ENCODE measurements at regions not wholly inside any gene's neighbourhood (a gene's known extent, or its start where the extent isn't known, plus 50 kb on each side); places are given as distances from the start of the nearest gene placed in this dataset.

DNA sequence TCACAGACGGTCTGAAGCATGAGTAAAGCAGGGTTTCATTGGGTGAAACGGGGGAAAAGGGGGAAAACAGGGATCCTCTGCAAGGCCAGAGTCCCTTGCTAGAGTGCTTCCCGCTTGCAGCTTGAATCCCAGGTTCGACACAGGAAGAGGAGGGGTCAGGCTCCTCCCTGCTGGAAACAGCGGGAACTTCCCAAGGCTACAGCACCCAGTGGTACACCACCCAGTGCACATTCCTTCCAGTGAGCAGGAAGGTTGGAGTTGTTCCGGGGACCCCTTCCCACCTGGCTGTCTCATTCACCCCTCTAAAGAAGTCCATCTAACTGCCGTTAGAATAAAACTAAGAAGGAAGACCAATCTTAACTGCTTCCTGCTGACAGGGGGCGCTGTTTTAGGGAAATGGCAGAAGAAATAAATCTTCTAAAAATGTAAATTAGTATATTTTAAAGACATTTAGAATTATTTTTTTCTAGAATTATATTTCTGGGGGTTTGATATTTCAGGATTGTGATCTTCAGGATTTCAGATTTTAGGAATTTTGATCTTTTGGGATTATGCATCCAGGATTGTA lies 230.9 kb downstream of the RBM43 start:
- CTCF ChIA-PET, result interaction anchor here (1.3 to 2.3 kb wide), 3 partner anchors 11 to 209 kb away, joined by 4 to 10 read pairs (median 9); no protein-coding TSS in a partner anchor
- Mint-ChIP-seq H3K4me3 (no peak overlapping the region), H3K4me1 (ENCODE audit: low read depth) (peaks cover 4% of the 10 kb centered on the region), H3K9me3 (no peaks in the 10 kb centered on the region), H3K36me3 (ENCODE audit: low read depth) (no peaks in the 10 kb centered on the region), H3K27me3 (peaks cover 11% of the 10 kb centered on the region), H3K27ac (no peak overlapping the region)
- POLR2A ChIA-PET, result no interaction called here
- ATAC-seq, result no peak
- TF ChIP-seq, protein P1, sequence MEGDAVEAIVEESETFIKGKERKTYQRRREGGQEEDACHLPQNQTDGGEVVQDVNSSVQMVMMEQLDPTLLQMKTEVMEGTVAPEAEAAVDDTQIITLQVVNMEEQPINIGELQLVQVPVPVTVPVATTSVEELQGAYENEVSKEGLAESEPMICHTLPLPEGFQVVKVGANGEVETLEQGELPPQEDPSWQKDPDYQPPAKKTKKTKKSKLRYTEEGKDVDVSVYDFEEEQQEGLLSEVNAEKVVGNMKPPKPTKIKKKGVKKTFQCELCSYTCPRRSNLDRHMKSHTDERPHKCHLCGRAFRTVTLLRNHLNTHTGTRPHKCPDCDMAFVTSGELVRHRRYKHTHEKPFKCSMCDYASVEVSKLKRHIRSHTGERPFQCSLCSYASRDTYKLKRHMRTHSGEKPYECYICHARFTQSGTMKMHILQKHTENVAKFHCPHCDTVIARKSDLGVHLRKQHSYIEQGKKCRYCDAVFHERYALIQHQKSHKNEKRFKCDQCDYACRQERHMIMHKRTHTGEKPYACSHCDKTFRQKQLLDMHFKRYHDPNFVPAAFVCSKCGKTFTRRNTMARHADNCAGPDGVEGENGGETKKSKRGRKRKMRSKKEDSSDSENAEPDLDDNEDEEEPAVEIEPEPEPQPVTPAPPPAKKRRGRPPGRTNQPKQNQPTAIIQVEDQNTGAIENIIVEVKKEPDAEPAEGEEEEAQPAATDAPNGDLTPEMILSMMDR (IDR thresholded peaks at IDR 0.05), result peak; percentile 54
- peak; percentile 19 for DNase-seq
- intact Hi-C loops (cut with micrococcal nuclease), result no loop called here

DNA sequence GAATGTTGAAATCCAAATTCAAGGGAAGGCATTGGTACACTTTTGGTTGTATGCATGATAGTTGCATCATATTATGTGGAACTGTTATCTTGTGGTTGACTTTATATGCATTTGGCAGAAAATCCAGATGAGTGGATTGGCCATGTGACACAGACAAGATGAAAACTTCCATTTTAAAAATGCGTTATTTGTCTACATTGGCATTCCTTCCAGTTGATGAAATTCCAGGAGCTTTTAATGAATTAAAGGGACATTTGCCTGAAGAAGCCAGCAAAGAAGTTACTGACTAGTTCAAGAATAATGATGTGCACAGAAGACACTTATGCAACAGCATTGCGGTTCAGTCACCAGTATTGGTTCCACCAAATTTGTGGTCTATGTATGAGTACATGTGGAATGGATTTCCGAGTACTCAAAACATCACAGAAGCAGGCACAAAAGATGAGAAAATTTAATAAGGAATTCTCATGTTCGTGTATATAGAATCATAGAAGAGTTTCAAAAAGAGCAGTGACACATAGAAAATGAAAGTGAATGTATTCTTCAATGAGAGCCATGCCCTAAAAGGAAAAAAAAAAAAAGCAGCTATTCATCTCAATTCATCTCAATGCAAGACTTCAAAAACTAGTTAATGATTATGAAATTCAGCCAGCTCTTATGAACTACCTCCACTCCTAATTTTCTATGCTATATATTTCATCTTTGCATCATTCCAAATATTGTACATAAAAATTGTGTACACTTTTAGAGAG lies 232.1 kb downstream of the RBM43 start:
- Mint-ChIP-seq H3K9me3 (no peaks in the 10 kb centered on the region), H3K4me1 (ENCODE audit: low read depth) (peaks cover 4% of the 10 kb centered on the region), H3K27me3 (peaks cover 10% of the 10 kb centered on the region), H3K27ac (no peak overlapping the region), H3K4me3 (no peak overlapping the region), H3K36me3 (ENCODE audit: low read depth) (no peaks in the 10 kb centered on the region)
- intact Hi-C loops (cut with micrococcal nuclease), result no loop called here
- DNase-seq (no peak), ATAC-seq (no peak)
- CTCF ChIA-PET, result no interaction called here
- TF ChIP-seq, protein P1 (IDR thresholded peaks at IDR 0.05), result no peak
- POLR2A ChIA-PET, result no interaction called here

DNA sequence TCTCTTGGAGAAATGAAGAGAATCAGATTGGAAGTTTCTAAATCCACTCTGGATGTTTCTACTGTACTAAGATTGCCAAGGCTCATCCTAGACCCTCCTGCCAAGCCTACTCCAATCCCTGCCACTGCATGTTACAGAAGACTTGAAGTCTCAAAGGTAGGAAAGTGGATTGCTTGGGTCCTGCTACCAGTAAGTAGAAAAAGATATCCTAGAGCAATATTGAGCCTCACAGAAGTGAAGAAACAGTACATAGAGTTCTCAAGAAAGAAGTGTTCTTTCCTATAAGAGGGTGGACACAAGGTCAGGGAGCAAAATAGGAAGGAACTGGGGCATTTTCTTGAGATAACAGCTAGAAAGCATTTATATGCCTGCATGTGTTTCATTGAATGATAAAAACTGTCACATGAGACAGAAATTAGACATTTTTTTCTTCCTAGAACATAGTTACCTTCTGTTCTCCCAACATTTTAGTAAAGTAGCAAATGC lies 232.9 kb downstream of the RBM43 start:
- Mint-ChIP-seq H3K9me3 (no peaks in the 10 kb centered on the region), H3K27me3 (peaks cover 8% of the 10 kb centered on the region), H3K27ac (no peak overlapping the region), H3K4me1 (ENCODE audit: low read depth) (peaks cover 4% of the 10 kb centered on the region), H3K36me3 (ENCODE audit: low read depth) (no peaks in the 10 kb centered on the region), H3K4me3 (no peak overlapping the region)
- intact Hi-C loops (cut with micrococcal nuclease), result no loop called here
- POLR2A ChIA-PET, result no interaction called here
- no peak for ATAC-seq
- TF ChIP-seq, protein P1 (IDR thresholded peaks at IDR 0.05), result no peak
- DNase-seq, result no peak
- CTCF ChIA-PET, result no interaction called here

DNA sequence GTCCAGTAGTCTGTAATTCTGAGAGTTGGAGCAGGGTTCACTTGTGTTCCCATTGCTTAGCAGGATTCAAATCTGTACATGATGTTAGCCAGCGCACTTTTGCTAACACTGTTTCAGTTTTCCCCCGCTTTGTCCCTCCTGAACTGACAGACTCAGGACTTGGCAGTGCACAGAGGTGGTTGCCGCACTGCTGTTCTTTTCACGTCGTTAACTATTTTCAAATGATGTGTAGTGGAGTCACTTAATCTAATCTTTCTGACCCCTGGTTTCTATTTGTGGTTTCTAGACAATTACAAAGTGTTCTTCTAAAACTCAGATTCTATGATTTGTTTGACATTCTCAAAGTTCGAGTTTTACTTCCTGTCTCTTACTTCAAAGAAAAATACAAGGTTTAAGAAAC lies 234.5 kb downstream of the RBM43 start:
- no peak overlapping the region for H3K4me3 Mint-ChIP-seq
- peaks cover 9% of the 10 kb centered on the region for H3K27me3 Mint-ChIP-seq
- no peak for DNase-seq
- intact Hi-C loops (cut with micrococcal nuclease), result no loop called here
- TF ChIP-seq, protein P1 (IDR thresholded peaks at IDR 0.05), result no peak
- ChIA-PET POLR2A (no interaction called here), CTCF (no interaction called here)
- no peaks in the 10 kb centered on the region for H3K9me3 Mint-ChIP-seq
- no peaks in the 10 kb centered on the region for H3K36me3 Mint-ChIP-seq (ENCODE audit: low read depth)
- peaks cover 4% of the 10 kb centered on the region for H3K4me1 Mint-ChIP-seq (ENCODE audit: low read depth)
- ATAC-seq, result no peak
- H3K27ac Mint-ChIP-seq, result no peak overlapping the region

DNA sequence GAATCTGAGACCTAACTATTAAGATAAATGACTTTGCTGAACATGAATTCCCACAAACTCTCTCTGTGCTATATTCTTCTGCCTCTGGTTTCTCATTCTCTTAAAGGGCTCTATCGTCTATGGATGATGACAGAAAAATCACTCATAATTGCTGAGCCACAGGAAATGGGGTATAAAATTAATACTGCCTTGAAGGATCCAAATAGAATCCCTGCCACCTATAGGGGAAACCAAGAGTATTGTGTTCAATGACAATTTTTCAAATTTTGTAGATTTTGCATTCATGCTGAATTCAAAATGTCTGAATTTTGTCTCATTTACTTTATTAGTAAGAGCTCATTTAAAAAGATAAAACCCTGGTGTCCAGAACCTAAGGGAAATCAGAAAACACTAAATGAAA lies 235.8 kb downstream of the RBM43 start:
- no peak overlapping the region for H3K27ac Mint-ChIP-seq
- H3K36me3 Mint-ChIP-seq (ENCODE audit: low read depth), result no peaks in the 10 kb centered on the region
- ChIA-PET POLR2A (no interaction called here), CTCF (no interaction called here)
- no peaks in the 10 kb centered on the region for H3K9me3 Mint-ChIP-seq
- no peak for ATAC-seq
- no peak overlapping the region for H3K4me3 Mint-ChIP-seq
- intact Hi-C loops (cut with micrococcal nuclease), result no loop called here
- peaks cover 4% of the 10 kb centered on the region for H3K4me1 Mint-ChIP-seq (ENCODE audit: low read depth)
- TF ChIP-seq, protein P1 (IDR thresholded peaks at IDR 0.05), result no peak
- DNase-seq, result no peak
- peaks cover 6% of the 10 kb centered on the region for H3K27me3 Mint-ChIP-seq
